ENCODE measurements at regions not wholly inside any gene's neighbourhood (a gene's known extent, or its start where the extent isn't known, plus 50 kb on each side); places are given as distances from the start of the nearest gene placed in this dataset.
A peak's percentile ranks its signal among the peaks of the same experiment; 100 is the strongest.

DNA sequence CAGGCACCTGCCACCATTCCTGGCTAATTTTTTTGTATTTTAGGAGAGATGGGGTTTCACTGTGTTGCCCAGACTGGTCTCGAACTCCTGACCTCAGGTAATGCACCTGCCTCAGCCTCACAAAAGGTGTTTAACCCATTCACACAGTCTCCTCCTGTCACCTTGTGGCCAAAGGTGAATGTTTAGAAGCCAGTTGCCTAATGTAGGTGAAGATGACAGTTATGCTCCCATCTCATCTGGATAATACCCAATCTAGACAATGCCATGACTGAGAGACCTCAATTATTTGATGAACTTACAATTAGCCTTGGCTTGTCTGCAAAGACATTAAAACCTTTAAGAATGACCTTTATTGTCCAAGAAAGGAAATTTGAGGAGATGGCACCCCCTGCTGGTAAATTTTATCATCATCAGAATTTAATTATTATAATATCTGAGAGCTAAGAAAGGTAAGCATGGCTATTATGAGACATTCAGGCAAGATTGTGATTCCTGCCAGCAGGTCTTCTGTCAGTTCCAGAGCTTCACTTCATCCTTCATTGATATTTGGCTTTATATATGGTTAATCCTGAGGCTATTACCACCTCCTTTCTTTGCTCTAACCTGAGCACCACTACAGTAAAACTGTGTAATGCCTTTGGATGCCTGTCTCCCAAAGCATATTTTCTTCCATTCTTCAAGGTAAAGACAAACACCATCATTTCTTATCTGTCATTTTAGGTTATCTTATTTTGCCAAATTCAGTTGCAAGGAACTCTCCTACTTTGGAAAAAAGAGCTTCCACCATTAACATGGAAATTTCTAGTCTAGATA, 117.6 kb downstream of the FAM124B start:
- DNase-seq (ENCODE audit: low spot score in 2 of 2): no peak
- no peak for TF ChIP-seq POLR2A (IDR thresholded peaks at IDR 0.05)
- TF ChIP-seq, protein P1, sequence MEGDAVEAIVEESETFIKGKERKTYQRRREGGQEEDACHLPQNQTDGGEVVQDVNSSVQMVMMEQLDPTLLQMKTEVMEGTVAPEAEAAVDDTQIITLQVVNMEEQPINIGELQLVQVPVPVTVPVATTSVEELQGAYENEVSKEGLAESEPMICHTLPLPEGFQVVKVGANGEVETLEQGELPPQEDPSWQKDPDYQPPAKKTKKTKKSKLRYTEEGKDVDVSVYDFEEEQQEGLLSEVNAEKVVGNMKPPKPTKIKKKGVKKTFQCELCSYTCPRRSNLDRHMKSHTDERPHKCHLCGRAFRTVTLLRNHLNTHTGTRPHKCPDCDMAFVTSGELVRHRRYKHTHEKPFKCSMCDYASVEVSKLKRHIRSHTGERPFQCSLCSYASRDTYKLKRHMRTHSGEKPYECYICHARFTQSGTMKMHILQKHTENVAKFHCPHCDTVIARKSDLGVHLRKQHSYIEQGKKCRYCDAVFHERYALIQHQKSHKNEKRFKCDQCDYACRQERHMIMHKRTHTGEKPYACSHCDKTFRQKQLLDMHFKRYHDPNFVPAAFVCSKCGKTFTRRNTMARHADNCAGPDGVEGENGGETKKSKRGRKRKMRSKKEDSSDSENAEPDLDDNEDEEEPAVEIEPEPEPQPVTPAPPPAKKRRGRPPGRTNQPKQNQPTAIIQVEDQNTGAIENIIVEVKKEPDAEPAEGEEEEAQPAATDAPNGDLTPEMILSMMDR (IDR thresholded peaks at IDR 0.05): peak in 1 of 3 donors; percentile 30
- 32 to 33% methylated on average over 1 of the region's 1 CpG for WGBS, 2 donors
- intact Hi-C loops (cut with DNase I; ENCODE audit: low total_unique reads): loop anchor here (5.0 kb wide), 1 partner anchor 312 kb away; no protein-coding TSS in a partner anchor
- no peak overlapping the region for H3K4me3 ChIP-seq (ENCODE audit: low read depth, poor library complexity, severe bottlenecking)

DNA sequence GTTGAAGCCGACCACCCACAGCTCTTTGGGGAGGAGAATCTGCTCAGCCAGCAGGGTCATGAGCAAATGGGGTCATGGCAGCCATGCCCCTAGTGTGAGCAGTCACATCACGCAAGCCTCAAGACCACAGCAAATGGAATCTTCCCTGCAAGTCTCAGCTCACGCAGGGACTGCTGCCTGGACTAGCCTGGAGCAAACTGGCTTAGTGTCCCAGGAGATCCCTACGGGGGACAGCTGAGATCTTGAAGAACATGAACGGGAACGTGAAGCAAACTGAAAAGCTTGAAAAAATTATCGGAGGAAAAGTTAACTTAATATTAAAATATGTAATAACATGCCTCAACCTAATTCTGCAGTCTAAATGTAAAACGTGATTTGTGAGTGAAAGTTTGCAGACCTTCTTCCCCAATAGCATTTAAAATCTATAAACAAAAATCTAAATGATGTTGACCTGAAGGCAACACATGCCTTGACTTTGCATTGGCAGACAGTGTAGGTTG, 118.4 kb downstream of the FAM124B start:
- intact Hi-C loops (cut with DNase I; ENCODE audit: low total_unique reads): loop anchor here (5.0 kb wide), 1 partner anchor 311 kb away; no protein-coding TSS in a partner anchor
- no peak for DNase-seq (ENCODE audit: low spot score in 2 of 2)
- H3K4me3 ChIP-seq (ENCODE audit: low read depth, poor library complexity, severe bottlenecking): no peak overlapping the region
- TF ChIP-seq, protein P1 (IDR thresholded peaks at IDR 0.05): no peak
- no peak for TF ChIP-seq POLR2A (IDR thresholded peaks at IDR 0.05)
- WGBS, 2 donors: 58 to 60% methylated on average over 8 of the region's 8 CpGs

DNA sequence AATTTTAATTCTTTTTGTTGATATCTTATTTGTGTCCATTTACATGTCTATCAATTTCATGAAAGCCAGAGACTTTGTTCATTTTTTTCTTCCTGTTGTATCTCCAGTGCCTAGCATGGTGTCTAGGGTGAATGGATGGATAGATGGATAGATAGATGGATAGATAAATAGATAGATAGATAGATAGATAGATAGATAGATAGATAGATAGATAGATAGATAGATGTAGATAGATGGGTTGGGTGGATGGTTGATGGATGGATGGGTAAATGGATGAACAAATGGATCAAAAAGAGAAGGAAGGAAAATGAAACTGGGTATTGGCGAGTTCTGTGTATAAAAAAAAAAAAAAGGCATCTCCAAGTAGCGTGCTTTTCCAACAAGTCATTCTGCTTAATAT, 120.5 kb downstream of the FAM124B start:
- no peak for TF ChIP-seq POLR2A (IDR thresholded peaks at IDR 0.05)
- TF ChIP-seq, protein P1 (IDR thresholded peaks at IDR 0.05): no peak
- no peak for DNase-seq (ENCODE audit: low spot score in 2 of 2)
- intact Hi-C loops (cut with DNase I; ENCODE audit: low total_unique reads): loop anchor here (5.0 kb wide), 1 partner anchor 309 kb away; no protein-coding TSS in a partner anchor
- no peak overlapping the region for H3K4me3 ChIP-seq (ENCODE audit: low read depth, poor library complexity, severe bottlenecking)
- 89 to 91% methylated on average over 2 of the region's 2 CpGs for WGBS, 2 donors

DNA sequence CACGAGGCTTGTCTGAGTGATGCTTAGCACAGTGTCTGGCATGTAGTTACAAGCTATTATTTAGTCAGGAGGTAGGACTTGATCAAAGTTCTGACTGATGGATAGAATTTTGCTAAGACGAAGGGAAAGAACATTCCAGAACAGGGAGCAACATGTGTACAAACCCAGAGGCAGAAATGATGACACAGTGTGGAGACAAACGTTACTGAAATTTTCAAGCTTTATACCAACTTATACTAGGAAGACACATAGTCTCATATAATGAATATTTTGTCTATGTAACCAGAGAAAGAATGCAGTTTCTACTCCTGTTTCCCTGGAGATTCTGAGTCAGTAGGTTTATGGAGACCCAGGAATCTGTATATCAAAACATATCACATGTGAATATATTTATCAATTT, 123.4 kb downstream of the FAM124B start:
- no peak for TF ChIP-seq POLR2A (IDR thresholded peaks at IDR 0.05)
- TF ChIP-seq, protein P1 (IDR thresholded peaks at IDR 0.05): no peak
- no peak overlapping the region for H3K4me3 ChIP-seq (ENCODE audit: low read depth, poor library complexity, severe bottlenecking)
- no peak for DNase-seq (ENCODE audit: low spot score in 2 of 2)
- intact Hi-C loops (cut with DNase I; ENCODE audit: low total_unique reads): no loop called here
- WGBS, 2 donors: 38 to 50% methylated on average over 3 of the region's 3 CpGs

DNA sequence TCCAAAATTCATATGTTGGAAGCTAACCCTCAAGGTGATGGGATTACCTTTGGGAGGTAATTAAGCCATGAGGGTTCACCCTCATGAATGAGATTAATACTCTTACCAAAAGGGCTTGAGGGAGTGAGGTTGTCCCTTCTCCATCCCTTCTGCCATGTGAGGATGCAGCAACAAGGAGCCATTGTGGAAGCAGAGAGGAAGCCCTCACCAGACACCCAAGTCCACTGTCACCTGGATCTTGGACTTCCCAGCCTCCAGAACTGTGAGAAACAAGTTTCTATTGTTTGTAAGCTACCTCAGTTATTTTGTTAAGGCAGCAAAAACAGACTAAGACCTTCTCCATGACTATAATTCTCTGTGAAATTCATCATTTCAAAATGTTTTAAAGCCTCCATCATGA, 125.7 kb downstream of the FAM124B start:
- TF ChIP-seq POLR2A (IDR thresholded peaks at IDR 0.05): no peak
- TF ChIP-seq, protein P1 (IDR thresholded peaks at IDR 0.05): no peak
- H3K4me3 ChIP-seq (ENCODE audit: low read depth, poor library complexity, severe bottlenecking): no peak overlapping the region
- DNase-seq (ENCODE audit: low spot score in 2 of 2): no peak
- intact Hi-C loops (cut with DNase I; ENCODE audit: low total_unique reads): no loop called here

Measured in lower leg skin (tissue), 4 donors.